GM12892 (cell line): ENCODE measurements at regions not wholly inside any gene's neighbourhood (a gene's known extent, or its start where the extent isn't known, plus 50 kb on each side); places are given as distances from the start of the nearest gene placed in this dataset.
"Not testable (repeated sequence)": the region's sequence is repeated elsewhere in the genome, so short reads cannot be mapped to it uniquely, and the experiment has no call there.

ENCODE experiments used
- POLR2A ChIP-seq: IDR thresholded peaks from 2 replicates; pipeline ENCODE4 v1.6.1; 2011; ENCODE audit warnings: low read depth, low read length, control low read depth
- POLR2AphosphoS5 ChIP-seq: IDR thresholded peaks from 2 replicates; pipeline ENCODE4 v1.6.1; 2011; ENCODE audit warnings: low read depth, low read length, control low read depth

- not testable (repeated sequence) for TF ChIP-seq POLR2AphosphoS5, POLR2A
Measured at GRCh38 chr21:10428981-10429534, 92.3 kb upstream of the TPTE start.
